ENCODE measurements at regions not wholly inside any gene's neighbourhood (a gene's known extent, or its start where the extent isn't known, plus 50 kb on each side); places are given as distances from the start of the nearest gene placed in this dataset.

GRCh38 chr6:67292169-67292568 is 1342.9 kb upstream of the ADGRB3 start:
- CTCF ChIA-PET = no interaction called here
- TF ChIP-seq CTCF (IDR thresholded peaks at IDR 0.05; ENCODE audit: unreplicated experiment) = no peak
- H3K9me3 Mint-ChIP-seq (ENCODE audit: low read depth, unreplicated experiment) = no peaks in the 10 kb centered on the region
- H3K4me1 Mint-ChIP-seq (ENCODE audit: low read depth, unreplicated experiment) = no peaks in the 10 kb centered on the region
- H3K4me3 Mint-ChIP-seq (ENCODE audit: low read depth, unreplicated experiment) = no peak overlapping the region
- no TSS peak for BruUV-seq (replicated peaks)
- H3K27ac Mint-ChIP-seq (ENCODE audit: unreplicated experiment) = no peak overlapping the region
- no peaks in the 10 kb centered on the region for H3K36me3 Mint-ChIP-seq (ENCODE audit: insufficient read depth, unreplicated experiment)
- H3K27me3 Mint-ChIP-seq (ENCODE audit: unreplicated experiment) = no peaks in the 10 kb centered on the region
- intact Hi-C loops (cut with micrococcal nuclease; ENCODE audit: unreplicated experiment) = no loop called here
- no peak for DNase-seq

- Mint-ChIP-seq H3K4me3 (ENCODE audit: low read depth, unreplicated experiment) (no peak overlapping the region), H3K4me1 (ENCODE audit: low read depth, unreplicated experiment) (no peaks in the 10 kb centered on the region), H3K27me3 (ENCODE audit: unreplicated experiment) (no peaks in the 10 kb centered on the region), H3K9me3 (ENCODE audit: low read depth, unreplicated experiment) (peaks cover 3% of the 10 kb centered on the region), H3K36me3 (ENCODE audit: insufficient read depth, unreplicated experiment) (no peaks in the 10 kb centered on the region), H3K27ac (ENCODE audit: unreplicated experiment) (no peak overlapping the region)
- intact Hi-C loops (cut with micrococcal nuclease; ENCODE audit: unreplicated experiment) = no loop called here
- BruUV-seq (replicated peaks) = no TSS peak
- no peak for TF ChIP-seq CTCF (IDR thresholded peaks at IDR 0.05; ENCODE audit: unreplicated experiment)
- CTCF ChIA-PET = interaction anchor here (0.6 kb wide), 1 partner anchor 424 kb away, joined by 3 read pairs; no protein-coding TSS in a partner anchor
- no peak for DNase-seq
Measured at GRCh38 chr6:67287566-67287965, 1347.5 kb upstream of the ADGRB3 start.

GRCh38 chr6:67285770-67286495 is 1349.1 kb upstream of the ADGRB3 start:
- DNase-seq = no peak
- TF ChIP-seq CTCF (IDR thresholded peaks at IDR 0.05; ENCODE audit: unreplicated experiment) = no peak
- H3K9me3 Mint-ChIP-seq (ENCODE audit: low read depth, unreplicated experiment) = peaks cover 5% of the 10 kb centered on the region
- H3K4me3 Mint-ChIP-seq (ENCODE audit: low read depth, unreplicated experiment) = no peak overlapping the region
- no peaks in the 10 kb centered on the region for H3K4me1 Mint-ChIP-seq (ENCODE audit: low read depth, unreplicated experiment)
- no TSS peak for BruUV-seq (replicated peaks)
- CTCF ChIA-PET = no interaction called here
- intact Hi-C loops (cut with micrococcal nuclease; ENCODE audit: unreplicated experiment) = no loop called here
- no peaks in the 10 kb centered on the region for H3K36me3 Mint-ChIP-seq (ENCODE audit: insufficient read depth, unreplicated experiment)
- no peak overlapping the region for H3K27ac Mint-ChIP-seq (ENCODE audit: unreplicated experiment)
- H3K27me3 Mint-ChIP-seq (ENCODE audit: unreplicated experiment) = no peaks in the 10 kb centered on the region

- CTCF ChIA-PET = no interaction called here
Measured at GRCh38 chr6:67277312-67277711, 1357.8 kb upstream of the ADGRB3 start.

More at GRCh38 chr6:67277312-67277711, 1357.8 kb upstream of the ADGRB3 start:
- Mint-ChIP-seq H3K27ac (ENCODE audit: unreplicated experiment) (no peak overlapping the region), H3K4me3 (ENCODE audit: low read depth, unreplicated experiment) (no peak overlapping the region), H3K9me3 (ENCODE audit: low read depth, unreplicated experiment) (peaks cover 10% of the 10 kb centered on the region), H3K4me1 (ENCODE audit: low read depth, unreplicated experiment) (no peaks in the 10 kb centered on the region), H3K36me3 (ENCODE audit: insufficient read depth, unreplicated experiment) (no peaks in the 10 kb centered on the region), H3K27me3 (ENCODE audit: unreplicated experiment) (no peaks in the 10 kb centered on the region)
- intact Hi-C loops (cut with micrococcal nuclease; ENCODE audit: unreplicated experiment) = no loop called here
- no TSS peak for BruUV-seq (replicated peaks)
- DNase-seq = no peak
- TF ChIP-seq CTCF (IDR thresholded peaks at IDR 0.05; ENCODE audit: unreplicated experiment) = no peak

Data from Calu3 (cell line).